Endothelial cell of umbilical vein (primary cell): ENCODE measurements at regions not wholly inside any gene's neighbourhood (a gene's known extent, or its start where the extent isn't known, plus 50 kb on each side); places are given as distances from the start of the nearest gene placed in this dataset.

Experiments
- CTCF ChIP-seq, 2 donors: IDR thresholded peaks; 1 replicate in 1 of 2; 2 replicates in 1 of 2; pipeline ENCODE4 v1.5.1; 2011; ENCODE audit warnings: low read length in 2 of 2, mild to moderate bottlenecking in 2 of 2, moderate library complexity in 2 of 2, control low read depth in 1 of 2, inconsistent platforms in 1 of 2, low read depth in 1 of 2; ENCODE audit not compliant: insufficient read depth in 1 of 2; ENCODE audit errors: extremely low read depth in 1 of 2
- EZH2 ChIP-seq: IDR thresholded peaks from 2 replicates; pipeline ENCODE4 v1.6.1; 2012; ENCODE audit warnings: borderline replicate concordance, low read depth, mild to moderate bottlenecking, moderate library complexity, low read length, inconsistent platforms; ENCODE audit not compliant: severe bottlenecking
- POLR2A ChIP-seq: IDR thresholded peaks from 2 replicates; pipeline ENCODE4 v1.6.1; 2012; ENCODE audit warnings: low read depth, mild to moderate bottlenecking, control low read depth, low read length

GRCh38 chrX:39642071-39642470 lies 455.7 kb downstream of the BCOR start:
- TF ChIP-seq EZH2 (no peak), POLR2A (no peak), CTCF (IDR thresholded peaks at IDR 0.05; ENCODE audit: extremely low read depth in 1 of 2, insufficient read depth in 1 of 2, low read depth in 1 of 2, low read length in 2 of 2) (no peak)
